Lower leg skin (tissue), 4 donors: ENCODE measurements at regions not wholly inside any gene's neighbourhood (a gene's known extent, or its start where the extent isn't known, plus 50 kb on each side); places are given as distances from the start of the nearest gene placed in this dataset.

Source experiments
- DNase-seq, 2 donors: peaks; one replicate each; pipeline ENCODE4 v3.0.0-alpha.2; 2019; ENCODE audit warnings: low spot score in 2 of 2
- H3K4me3 ChIP-seq: fragments of 200-600 bp; sonication (generic); 2 replicates; pipeline ENCODE4 v1.5.1; 2017; ENCODE audit warnings: mild to moderate bottlenecking, low read depth; ENCODE audit not compliant: poor library complexity, severe bottlenecking
- POLR2A ChIP-seq, 2 donors: fragments of 450-650 bp; IDR thresholded peaks; one replicate each; pipeline ENCODE4 v1.6.1; 2016 to 2017; ENCODE audit warnings: antibody characterized with exemption in 2 of 2, mild to moderate bottlenecking in 1 of 2, moderate library complexity in 1 of 2
- WGBS, 2 donors: methylation state at CpG; one replicate each; pipeline ENCODE4 v1.1.5; 2018; 5-methylcytosine and 5-hydroxymethylcytosine counted together
- intact Hi-C: fragments of 100-400 bp; cut with DNase I; formaldehyde crosslinking; loops from one replicate; pipeline ENCODE4 v1.15.0; 2023; ENCODE audit warnings: low total_unique reads
- TF ChIP-seq, protein P1 (sequence below), 3 donors: fragments of 450-650 bp; IDR thresholded peaks; one replicate each; pipeline ENCODE4 v1.5.1; 2016; ENCODE audit warnings: antibody characterized with exemption in 3 of 3, mild to moderate bottlenecking in 3 of 3, moderate library complexity in 2 of 3

DNA sequence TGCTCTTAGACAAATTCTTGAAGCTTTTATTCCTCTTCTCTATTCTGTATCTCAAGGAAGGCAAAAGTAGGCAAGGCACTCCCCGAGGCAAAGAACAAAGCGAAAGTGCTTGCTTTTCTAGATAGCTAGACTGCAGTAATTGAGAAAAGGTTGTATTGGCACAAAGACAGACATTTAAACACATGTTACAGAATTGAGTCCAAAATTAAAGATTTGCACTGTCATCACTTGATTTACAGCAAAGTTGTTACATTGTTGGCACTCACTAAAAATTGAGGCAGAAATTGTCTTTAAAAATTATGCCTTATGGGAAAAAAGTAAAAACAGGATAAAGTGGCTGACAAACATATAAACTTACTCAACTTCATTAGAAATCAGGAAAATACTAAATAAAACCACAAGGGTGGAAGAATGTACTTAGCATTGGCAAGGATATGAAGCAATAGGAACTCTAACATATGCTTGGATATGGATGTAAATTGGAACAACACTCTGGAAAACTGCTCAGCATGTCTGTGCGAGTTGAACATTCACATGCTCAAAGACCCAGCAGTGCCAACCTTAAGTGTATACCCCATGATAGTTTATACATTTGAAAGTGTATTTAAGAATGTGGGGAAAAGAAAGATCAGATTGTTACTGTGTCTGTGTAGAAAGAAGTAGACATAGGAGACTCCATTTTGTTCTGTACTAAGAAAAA, 491.3 kb downstream of the GLRX3 start:
- TF ChIP-seq POLR2A (IDR thresholded peaks at IDR 0.05), result no peak
- TF ChIP-seq, protein P1, sequence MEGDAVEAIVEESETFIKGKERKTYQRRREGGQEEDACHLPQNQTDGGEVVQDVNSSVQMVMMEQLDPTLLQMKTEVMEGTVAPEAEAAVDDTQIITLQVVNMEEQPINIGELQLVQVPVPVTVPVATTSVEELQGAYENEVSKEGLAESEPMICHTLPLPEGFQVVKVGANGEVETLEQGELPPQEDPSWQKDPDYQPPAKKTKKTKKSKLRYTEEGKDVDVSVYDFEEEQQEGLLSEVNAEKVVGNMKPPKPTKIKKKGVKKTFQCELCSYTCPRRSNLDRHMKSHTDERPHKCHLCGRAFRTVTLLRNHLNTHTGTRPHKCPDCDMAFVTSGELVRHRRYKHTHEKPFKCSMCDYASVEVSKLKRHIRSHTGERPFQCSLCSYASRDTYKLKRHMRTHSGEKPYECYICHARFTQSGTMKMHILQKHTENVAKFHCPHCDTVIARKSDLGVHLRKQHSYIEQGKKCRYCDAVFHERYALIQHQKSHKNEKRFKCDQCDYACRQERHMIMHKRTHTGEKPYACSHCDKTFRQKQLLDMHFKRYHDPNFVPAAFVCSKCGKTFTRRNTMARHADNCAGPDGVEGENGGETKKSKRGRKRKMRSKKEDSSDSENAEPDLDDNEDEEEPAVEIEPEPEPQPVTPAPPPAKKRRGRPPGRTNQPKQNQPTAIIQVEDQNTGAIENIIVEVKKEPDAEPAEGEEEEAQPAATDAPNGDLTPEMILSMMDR (IDR thresholded peaks at IDR 0.05), result no peak
- intact Hi-C loops, result no loop called here
- no peak for DNase-seq
- WGBS, 2 donors, result 20 to 33% methylated on average over 3 of the region's 3 CpGs
- H3K4me3 ChIP-seq, result no peak overlapping the region

DNA sequence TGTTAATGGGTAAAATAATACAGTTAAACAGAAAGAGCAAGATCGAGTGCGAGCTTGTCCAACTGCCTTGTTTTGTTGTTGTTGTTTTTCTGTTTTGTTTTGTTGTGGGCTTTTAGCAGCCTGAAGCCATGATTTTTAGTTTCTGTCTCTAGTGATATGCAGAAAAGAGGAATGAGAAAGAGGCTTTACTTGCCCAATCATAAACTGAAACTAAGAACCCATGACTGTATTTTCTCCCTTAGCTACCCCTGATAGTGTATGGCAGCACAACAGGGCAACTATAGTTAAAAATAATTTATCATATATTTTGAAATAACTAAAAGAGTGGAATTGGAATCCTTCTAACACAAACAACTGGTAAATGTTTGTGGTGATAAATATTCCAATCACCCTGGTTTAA, 493.9 kb downstream of the GLRX3 start:
- TF ChIP-seq, protein P1 (IDR thresholded peaks at IDR 0.05), result no peak
- no peak for TF ChIP-seq POLR2A (IDR thresholded peaks at IDR 0.05)
- intact Hi-C loops, result no loop called here
- WGBS, 2 donors, result 85 to 87% methylated on average over 2 of the region's 2 CpGs

DNA sequence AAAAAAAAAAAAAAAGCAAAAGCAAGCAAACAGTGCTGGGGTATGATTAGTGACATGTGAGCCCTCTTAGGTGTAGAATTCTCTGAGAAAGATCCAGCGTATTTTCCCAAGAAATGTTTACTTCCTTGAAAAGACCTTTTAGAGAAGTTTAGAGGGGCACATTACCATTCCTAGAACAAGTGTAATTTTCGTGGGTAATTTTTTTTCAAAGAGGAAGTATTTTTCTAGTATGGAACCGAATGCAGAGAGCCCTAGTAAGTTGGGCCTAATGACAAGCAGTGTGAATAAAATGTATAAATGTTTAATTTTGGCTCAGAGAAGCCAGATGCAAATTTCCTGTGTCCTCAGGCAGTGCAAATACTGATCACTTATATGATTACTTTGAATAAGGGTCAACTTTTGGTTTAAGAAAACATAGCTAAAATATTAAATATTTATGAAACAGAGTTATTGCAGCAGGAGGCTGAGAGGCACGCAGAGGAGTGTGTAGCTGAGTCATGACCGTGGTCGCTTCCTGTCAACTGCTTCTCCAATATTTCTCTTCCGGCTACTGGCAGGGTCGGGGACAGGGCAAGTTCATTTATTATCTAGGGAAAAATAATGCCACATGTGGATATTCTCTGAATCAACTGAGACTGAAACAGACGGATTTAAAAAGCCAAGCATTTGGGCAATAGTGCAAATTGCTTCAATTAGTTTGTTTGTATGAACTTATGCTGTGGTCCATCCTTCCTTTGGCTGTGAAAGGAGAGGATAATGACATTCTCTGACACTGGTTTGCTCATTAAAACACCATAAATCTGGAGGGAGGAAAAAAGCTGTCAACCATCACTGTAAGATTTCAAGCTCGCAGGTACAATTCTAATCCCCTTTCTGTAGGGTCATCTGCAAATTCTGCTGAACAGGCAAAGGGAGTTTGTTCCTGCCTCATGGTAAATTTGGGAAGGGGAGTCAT, 495.2 kb downstream of the GLRX3 start:
- TF ChIP-seq, protein P1 (IDR thresholded peaks at IDR 0.05), result no peak
- no peak for TF ChIP-seq POLR2A (IDR thresholded peaks at IDR 0.05)
- H3K4me3 ChIP-seq, result no peak overlapping the region
- WGBS, 2 donors, result 45 to 49% methylated on average over 10 of the region's 10 CpGs
- intact Hi-C loops, result no loop called here
- DNase-seq, result no peak

More for the DNA sequence above, 493.9 kb downstream of the GLRX3 start:
- no peak for DNase-seq
- H3K4me3 ChIP-seq, result no peak overlapping the region

DNA sequence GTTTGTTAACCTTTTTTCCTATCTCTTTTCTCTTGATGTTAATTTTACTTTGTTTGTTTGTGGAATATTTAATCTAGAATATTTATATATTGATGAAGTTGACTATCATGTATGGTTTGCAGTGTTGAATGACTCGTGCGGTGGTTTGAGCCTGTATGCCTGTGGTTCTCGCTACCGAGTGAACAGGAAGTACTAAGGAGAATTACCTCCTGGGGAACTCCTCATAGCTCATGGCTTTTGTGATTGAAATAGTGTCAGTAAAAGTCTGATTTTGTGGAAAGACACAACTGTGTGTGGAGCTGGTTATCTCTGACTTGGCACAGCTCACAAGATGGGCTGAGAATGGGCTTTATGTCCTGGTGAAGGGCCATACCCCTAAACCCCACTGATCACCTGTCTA, 498.6 kb downstream of the GLRX3 start:
- no peak for DNase-seq
- WGBS, 2 donors, result 73 to 80% methylated on average over 4 of the region's 4 CpGs

DNA sequence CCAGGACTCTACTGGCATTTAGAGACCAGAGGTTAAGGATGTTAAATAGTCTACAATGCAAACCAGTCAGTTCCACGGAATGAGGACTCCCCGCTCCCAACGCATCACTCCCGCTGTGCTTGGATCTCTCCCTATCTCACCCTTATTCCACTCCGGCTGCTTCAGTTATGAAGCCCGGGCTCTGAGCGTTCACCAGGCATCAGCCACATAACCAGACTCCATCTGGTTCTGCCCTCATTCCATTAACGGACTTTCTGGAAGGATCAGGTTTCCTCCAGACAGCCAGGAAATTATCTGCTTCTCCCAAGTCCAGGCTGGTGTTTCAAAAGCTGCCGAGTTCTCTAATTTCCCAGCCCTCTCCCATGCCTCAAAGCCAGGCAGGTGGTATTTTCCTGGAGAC, 499.3 kb downstream of the GLRX3 start:
- intact Hi-C loops, result no loop called here
- peak in 1 of 2 donors; percentile 50 for DNase-seq
- no peak for TF ChIP-seq POLR2A (IDR thresholded peaks at IDR 0.05)
- TF ChIP-seq, protein P1 (IDR thresholded peaks at IDR 0.05), result no peak
- WGBS, 2 donors, result 42 to 48% methylated on average over 9 of the region's 9 CpGs
- no peak overlapping the region for H3K4me3 ChIP-seq

More for the DNA sequence above, 498.6 kb downstream of the GLRX3 start:
- TF ChIP-seq POLR2A (IDR thresholded peaks at IDR 0.05), result no peak
- TF ChIP-seq, protein P1 (IDR thresholded peaks at IDR 0.05), result no peak
- intact Hi-C loops, result no loop called here
- H3K4me3 ChIP-seq, result no peak overlapping the region
